ENCODE measurements at regions not wholly inside any gene's neighbourhood (a gene's known extent, or its start where the extent isn't known, plus 50 kb on each side); places are given as distances from the start of the nearest gene placed in this dataset.

DNA sequence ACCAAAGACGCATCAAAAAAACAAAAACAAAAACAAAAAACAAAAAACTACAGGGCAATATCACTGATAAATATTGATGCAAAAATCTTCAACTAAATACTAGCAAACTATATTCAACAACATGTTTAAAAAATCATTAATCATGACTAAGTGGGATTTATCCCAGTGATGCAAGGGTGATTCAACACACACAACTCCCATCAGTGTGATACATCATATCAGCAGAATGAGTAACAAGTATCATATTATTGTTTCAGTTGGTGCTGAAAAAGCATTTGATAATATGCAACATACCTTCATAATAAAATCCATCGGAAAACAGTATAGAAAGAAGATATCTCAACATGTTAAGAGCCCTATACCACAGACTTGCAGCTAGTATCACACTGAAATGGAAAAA lies 953.0 kb downstream of the AMY1C start:
- TF ChIP-seq, protein P1, sequence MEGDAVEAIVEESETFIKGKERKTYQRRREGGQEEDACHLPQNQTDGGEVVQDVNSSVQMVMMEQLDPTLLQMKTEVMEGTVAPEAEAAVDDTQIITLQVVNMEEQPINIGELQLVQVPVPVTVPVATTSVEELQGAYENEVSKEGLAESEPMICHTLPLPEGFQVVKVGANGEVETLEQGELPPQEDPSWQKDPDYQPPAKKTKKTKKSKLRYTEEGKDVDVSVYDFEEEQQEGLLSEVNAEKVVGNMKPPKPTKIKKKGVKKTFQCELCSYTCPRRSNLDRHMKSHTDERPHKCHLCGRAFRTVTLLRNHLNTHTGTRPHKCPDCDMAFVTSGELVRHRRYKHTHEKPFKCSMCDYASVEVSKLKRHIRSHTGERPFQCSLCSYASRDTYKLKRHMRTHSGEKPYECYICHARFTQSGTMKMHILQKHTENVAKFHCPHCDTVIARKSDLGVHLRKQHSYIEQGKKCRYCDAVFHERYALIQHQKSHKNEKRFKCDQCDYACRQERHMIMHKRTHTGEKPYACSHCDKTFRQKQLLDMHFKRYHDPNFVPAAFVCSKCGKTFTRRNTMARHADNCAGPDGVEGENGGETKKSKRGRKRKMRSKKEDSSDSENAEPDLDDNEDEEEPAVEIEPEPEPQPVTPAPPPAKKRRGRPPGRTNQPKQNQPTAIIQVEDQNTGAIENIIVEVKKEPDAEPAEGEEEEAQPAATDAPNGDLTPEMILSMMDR (IDR thresholded peaks at IDR 0.05; ENCODE audit: borderline replicate concordance, control extremely low read depth, extremely low read depth, insufficient read depth, missing control alignments) = no peak
- no peak for DNase-seq (ENCODE audit: low spot score)
- in situ Hi-C loops (cut with MboI; ENCODE audit: low sequenced_read_pairs, unreplicated experiment) = no loop called here

DNA sequence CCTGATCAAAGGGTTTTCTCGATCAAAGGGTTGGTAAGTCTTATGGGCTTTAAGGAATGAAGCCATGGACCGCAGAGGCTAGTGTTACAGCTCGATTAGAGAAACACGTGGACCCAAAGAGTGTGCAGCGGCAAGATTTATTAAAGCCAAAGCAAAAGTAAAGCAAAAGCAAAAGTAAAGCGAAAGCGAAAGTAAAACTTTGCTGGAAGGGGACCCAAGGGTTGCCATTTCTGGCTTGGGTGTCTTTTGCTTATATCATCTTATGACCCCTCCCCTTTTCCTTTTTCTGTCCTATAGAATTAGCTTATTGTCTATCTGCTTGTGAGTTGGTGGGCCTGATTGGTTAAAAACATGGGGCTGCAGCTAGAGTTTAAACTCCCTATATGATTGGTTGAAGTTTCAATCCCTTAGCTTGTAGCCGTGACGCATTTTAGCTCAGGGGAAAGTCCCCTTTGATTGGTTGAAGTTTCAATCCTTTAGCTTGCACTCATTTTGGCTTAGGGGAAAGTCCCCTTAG lies 957.0 kb downstream of the AMY1C start:
- in situ Hi-C loops (cut with MboI; ENCODE audit: low sequenced_read_pairs, unreplicated experiment) = no loop called here
- TF ChIP-seq, protein P1 (IDR thresholded peaks at IDR 0.05; ENCODE audit: borderline replicate concordance, control extremely low read depth, extremely low read depth, insufficient read depth, missing control alignments) = no peak
- DNase-seq (ENCODE audit: low spot score) = no peak

DNA sequence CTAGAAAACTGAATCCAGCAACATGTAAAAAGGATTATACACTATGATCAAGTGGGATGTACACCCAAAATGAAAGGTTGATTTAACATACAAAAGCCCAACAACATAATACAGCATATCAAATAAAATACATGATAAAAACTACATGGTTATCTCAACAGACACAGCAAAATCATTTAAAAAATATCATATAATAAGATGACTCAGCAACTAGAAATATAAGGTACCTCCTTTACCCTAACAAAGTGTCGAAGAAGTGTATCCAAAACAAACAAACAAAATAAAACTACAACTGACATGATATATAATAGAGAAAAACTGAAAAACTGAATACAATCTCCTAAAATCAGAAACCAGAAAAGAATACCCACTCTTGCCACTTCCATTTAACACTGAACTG lies 969.1 kb downstream of the AMY1C start:
- in situ Hi-C loops (cut with MboI; ENCODE audit: low sequenced_read_pairs, unreplicated experiment) = no loop called here
- no peak for DNase-seq (ENCODE audit: low spot score)
- TF ChIP-seq, protein P1 (IDR thresholded peaks at IDR 0.05; ENCODE audit: borderline replicate concordance, control extremely low read depth, extremely low read depth, insufficient read depth, missing control alignments) = no peak

DNA sequence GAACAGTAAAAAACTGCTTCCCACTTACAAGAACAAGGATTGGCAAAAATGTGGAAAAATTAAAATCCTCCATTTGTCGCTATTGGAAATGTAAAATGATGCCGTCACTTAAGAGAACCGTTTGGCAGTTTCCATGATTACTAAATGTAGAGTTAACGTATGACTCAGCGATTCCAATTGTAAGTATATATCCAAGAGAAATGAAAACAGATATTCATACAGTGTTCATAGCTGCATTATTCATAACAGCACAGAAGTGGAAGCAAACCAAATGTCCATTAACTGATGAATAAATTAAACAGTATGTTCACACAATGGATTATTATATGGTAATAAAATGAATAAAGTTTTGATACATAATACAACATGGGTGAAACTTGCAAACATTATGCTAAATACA lies 971.0 kb downstream of the AMY1C start:
- TF ChIP-seq, protein P1 (IDR thresholded peaks at IDR 0.05; ENCODE audit: borderline replicate concordance, control extremely low read depth, extremely low read depth, insufficient read depth, missing control alignments) = no peak
- in situ Hi-C loops (cut with MboI; ENCODE audit: low sequenced_read_pairs, unreplicated experiment) = no loop called here
- DNase-seq (ENCODE audit: low spot score) = no peak

DNA sequence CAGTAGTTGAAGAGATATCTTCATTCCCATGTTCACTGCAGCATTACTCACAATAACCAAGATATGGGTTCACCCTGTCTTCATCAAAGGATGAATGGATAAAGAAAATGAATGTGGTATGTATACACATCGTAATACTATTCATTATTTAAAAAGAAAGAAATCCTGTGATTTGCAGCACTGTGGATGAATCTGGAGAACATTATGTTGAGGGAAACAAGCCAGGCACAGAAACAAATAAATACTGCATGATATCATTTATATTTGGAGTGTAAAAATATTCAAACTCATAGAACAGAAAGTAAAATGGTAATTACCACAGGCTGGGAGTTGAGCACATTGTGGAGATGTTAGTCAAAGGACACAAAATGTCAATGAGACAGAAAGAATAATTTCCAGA lies 977.2 kb downstream of the AMY1C start:
- in situ Hi-C loops (cut with MboI; ENCODE audit: low sequenced_read_pairs, unreplicated experiment) = no loop called here
- DNase-seq (ENCODE audit: low spot score) = no peak
- TF ChIP-seq, protein P1 (IDR thresholded peaks at IDR 0.05; ENCODE audit: borderline replicate concordance, control extremely low read depth, extremely low read depth, insufficient read depth, missing control alignments) = no peak

DNA sequence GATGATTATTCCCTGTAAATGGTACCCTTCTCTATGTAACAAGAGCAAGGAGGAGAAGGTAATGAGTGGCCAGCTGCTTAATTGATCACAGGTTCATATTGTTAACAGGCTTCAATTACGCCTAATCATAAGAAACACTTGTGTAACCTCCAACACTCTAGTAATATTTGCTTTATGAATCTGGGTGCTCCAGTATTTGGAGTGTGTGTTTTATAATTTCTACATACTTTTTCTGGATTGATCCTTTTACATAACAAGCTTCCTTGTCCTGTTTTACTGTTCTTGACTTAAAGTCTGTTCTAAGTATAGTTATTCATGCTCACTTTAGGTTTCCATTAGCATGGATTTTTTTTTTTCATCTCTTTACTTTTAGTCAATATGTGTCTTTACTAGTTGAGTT lies 984.2 kb downstream of the AMY1C start:
- in situ Hi-C loops (cut with MboI; ENCODE audit: low sequenced_read_pairs, unreplicated experiment) = no loop called here
- DNase-seq (ENCODE audit: low spot score) = no peak
- TF ChIP-seq, protein P1 (IDR thresholded peaks at IDR 0.05; ENCODE audit: borderline replicate concordance, control extremely low read depth, extremely low read depth, insufficient read depth, missing control alignments) = no peak

DNA sequence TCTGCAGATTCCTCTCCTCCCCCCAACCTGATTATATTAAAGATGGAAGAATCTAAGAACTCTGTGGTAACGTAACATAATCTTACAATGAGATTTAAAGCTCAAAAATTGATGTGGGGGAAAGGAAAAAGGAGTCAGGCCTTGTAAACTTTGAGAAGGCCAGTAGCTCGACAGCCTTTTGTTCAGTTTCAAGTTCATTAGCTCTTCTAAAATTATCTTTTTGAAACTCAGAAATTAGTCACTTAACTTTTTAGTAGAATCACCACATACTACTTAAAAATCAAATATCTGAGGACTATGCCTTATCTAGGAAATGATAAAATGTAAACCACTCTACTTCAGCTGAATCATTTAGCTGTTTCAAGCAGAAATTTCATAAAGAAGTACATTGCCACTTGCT lies 996.2 kb downstream of the AMY1C start:
- in situ Hi-C loops (cut with MboI; ENCODE audit: low sequenced_read_pairs, unreplicated experiment) = no loop called here
- no peak for DNase-seq (ENCODE audit: low spot score)
- TF ChIP-seq, protein P1 (IDR thresholded peaks at IDR 0.05; ENCODE audit: borderline replicate concordance, control extremely low read depth, extremely low read depth, insufficient read depth, missing control alignments) = no peak

All from GM13976 (cell line).